T-helper 17 cell (primary cell): ENCODE measurements at regions not wholly inside any gene's neighbourhood (a gene's known extent, or its start where the extent isn't known, plus 50 kb on each side); places are given as distances from the start of the nearest gene placed in this dataset.

Source experiments
- ATAC-seq: fragments of 150-1000 bp; cut with Tn5 transposase; 2 replicates; pipeline ENCODE4 v1.10.0; 2021; ENCODE audit warnings: mild to moderate bottlenecking, moderate library complexity
- DNase-seq, 3 donors: peaks; one replicate each; pipeline versions ENCODE4 v3.0.0 to v3.0.0-alpha.2; 2020 to 2021
- H3K9me3 ChIP-seq: one replicate; pipeline ENCODE4 v1.7.0; 2013; ENCODE audit warnings: low read length, mild to moderate bottlenecking; ENCODE audit not compliant: control insufficient read depth, poor library complexity, severe bottlenecking
- H3K27ac Mint-ChIP-seq: one replicate; pipeline ENCODE4 v1.8.0; 2022; ENCODE audit warnings: mild to moderate bottlenecking, moderate library complexity, mixed read lengths
- H3K27me3 Mint-ChIP-seq: one replicate; pipeline ENCODE4 v1.8.0; 2022; ENCODE audit warnings: mixed read lengths
- H3K36me3 Mint-ChIP-seq: one replicate; pipeline ENCODE4 v1.8.0; 2022; ENCODE audit warnings: low read depth, mixed read lengths
- H3K4me1 Mint-ChIP-seq: one replicate; pipeline ENCODE4 v1.8.0; 2022; ENCODE audit warnings: mild to moderate bottlenecking, mixed read lengths
- H3K4me3 Mint-ChIP-seq: one replicate; pipeline ENCODE4 v1.8.0; 2022; ENCODE audit warnings: mild to moderate bottlenecking, moderate library complexity, mixed read lengths

DNA sequence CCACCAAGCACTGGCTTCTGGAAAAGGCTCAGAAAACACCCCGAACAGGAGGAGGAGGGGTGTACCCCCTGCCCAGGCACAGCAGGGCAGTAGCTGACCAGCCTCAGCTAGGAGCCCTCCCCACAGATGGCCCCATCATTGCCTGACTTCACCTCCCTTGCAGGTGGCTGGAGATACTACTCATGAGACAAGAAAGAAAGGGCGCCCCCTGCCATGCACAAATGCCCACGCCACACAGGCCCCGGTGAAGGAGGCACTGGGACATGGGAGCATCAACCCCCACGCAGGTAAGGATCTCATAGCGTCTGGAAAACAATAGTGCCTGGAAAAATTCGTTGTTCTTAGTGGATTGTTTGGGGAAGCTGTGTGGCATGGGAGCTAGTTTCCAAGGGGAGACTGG lies 240.6 kb downstream of the TFCP2L1 start:
- Mint-ChIP-seq H3K27me3 (no peaks in the 10 kb centered on the region), H3K27ac (no peak overlapping the region)

DNA sequence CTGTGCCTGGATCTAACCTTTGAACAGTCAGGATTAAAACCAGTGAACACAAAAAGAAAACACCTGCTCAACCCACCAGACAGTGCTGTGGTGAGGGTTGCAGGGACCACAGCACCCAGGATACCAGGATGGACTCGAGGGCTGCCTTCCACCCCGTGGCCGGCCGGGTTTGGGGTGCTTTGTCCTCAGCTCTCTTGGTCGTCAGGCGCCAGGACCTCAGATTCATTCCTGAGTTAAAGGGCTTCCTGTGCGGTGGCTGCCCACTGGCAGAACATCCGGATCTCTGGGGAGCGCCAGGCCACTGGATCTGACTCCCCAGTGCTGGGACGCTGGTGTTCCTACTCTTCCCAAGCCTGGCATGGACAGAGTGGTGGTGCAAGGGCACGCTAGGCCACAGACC lies 239.8 kb downstream of the TFCP2L1 start:
- no peaks in the 10 kb centered on the region for H3K4me1 Mint-ChIP-seq
- ATAC-seq (no peak), DNase-seq (no peak)
- no peaks in the 10 kb centered on the region for H3K36me3 Mint-ChIP-seq
- H3K27me3 Mint-ChIP-seq = peaks cover under 1% of the 10 kb centered on the region
- no peak overlapping the region for H3K4me3 Mint-ChIP-seq
- no peaks in the 10 kb centered on the region for H3K9me3 ChIP-seq
- no peak overlapping the region for H3K27ac Mint-ChIP-seq

More for the DNA sequence above, 240.6 kb downstream of the TFCP2L1 start:
- ATAC-seq (no peak), DNase-seq (no peak)
- no peaks in the 10 kb centered on the region for H3K36me3 Mint-ChIP-seq
- no peaks in the 10 kb centered on the region for H3K9me3 ChIP-seq
- H3K4me1 Mint-ChIP-seq = no peaks in the 10 kb centered on the region
- H3K4me3 Mint-ChIP-seq = no peak overlapping the region

DNA sequence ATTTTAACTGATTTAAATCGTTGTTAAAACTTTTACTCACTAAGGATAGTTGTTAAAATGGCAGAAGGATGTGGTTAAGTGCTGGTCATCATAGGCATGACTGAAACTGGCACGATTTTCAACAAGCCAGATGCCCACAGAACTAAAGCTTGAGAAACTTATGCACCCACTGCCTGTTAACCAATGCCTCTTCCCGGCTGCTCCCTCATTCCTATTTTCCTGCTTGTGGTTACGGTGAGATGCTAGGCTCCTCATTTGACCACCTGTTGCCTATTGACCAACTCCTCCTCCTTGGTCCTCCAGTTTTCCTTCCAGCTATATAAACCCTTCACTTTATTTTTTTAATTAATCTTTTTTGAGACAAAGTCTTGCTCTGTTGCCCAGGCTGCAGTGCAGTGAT lies 238.7 kb downstream of the TFCP2L1 start:
- no peak overlapping the region for H3K4me3 Mint-ChIP-seq
- no peak for ATAC-seq
- no peaks in the 10 kb centered on the region for H3K9me3 ChIP-seq
- no peak overlapping the region for H3K27ac Mint-ChIP-seq
- no peaks in the 10 kb centered on the region for H3K36me3 Mint-ChIP-seq
- DNase-seq = no peak
- H3K4me1 Mint-ChIP-seq = no peaks in the 10 kb centered on the region
- H3K27me3 Mint-ChIP-seq = peaks cover 5% of the 10 kb centered on the region

DNA sequence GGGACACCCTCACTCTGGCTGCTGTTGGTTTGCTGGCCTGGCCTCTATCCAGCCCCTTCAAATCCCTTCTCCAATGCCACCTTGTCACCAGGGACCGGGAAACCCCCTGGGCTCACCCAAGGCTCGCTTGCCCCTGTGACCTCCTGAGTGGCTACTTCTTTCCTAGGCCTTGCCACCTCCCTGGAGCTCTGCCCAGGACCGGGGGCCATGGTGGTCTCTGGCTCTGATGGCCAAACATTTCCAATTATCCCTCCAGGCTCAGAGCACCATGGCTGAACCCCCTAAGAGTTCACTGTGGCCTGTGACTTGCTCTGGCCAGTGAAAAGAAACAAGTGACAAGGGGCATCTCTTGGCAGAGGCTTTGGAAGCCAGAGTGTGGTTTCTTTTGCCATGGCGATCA lies 237.6 kb downstream of the TFCP2L1 start:
- H3K4me3 Mint-ChIP-seq = no peak overlapping the region
- H3K9me3 ChIP-seq = no peaks in the 10 kb centered on the region
- H3K36me3 Mint-ChIP-seq = no peaks in the 10 kb centered on the region
- H3K4me1 Mint-ChIP-seq = no peaks in the 10 kb centered on the region
- peaks cover 5% of the 10 kb centered on the region for H3K27me3 Mint-ChIP-seq
- ATAC-seq (no peak), DNase-seq (no peak)
- no peak overlapping the region for H3K27ac Mint-ChIP-seq

DNA sequence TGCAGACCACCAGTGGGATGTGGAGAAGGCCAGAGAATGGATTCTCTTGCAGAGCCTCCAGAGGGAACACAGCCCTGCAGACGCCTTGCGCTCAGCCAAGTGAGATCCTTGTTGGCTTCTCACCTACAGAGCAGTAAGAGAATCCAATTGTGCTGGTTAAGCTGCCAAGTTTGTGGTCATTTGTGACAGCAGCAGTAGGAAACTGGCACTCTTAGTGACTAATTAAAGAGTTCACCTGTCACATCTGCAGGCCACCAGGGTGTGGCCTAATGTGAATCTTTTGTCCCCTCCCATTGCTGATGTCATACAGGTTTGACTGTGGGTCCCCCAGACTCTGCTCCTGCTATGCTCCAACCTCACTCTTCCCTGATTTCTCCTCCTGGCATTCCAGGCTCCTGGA lies 235.9 kb downstream of the TFCP2L1 start:
- H3K36me3 Mint-ChIP-seq = no peaks in the 10 kb centered on the region

DNA sequence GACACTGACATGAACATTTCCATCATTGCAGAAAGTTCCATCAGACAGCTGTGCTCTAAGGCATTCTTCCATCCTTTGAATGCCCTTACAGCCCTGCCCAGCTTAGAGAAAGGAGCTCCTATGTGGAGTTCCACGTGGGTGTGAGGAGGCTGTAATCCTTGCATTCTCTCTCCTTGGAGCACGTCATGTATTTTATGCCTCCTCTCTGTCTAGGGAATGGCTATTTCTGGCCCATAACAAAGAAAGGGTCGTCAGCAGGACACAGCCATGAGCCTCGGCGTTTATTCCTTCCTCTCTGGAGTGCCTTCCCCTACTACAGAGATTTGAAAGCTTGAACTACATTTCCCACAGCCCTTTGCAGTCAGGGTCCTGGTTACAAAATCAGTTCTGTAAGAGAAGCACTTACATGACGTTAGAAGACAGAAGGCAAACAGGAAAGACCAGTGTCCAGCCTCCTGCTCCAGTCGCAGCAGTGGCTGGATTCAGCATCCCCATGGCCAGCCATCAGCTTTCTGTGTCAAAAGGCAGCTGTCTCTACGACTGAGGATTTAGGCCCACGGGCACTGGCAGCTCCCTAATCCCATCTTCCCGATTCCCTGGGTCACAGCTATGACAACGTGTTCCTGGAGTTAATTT lies 234.9 kb downstream of the TFCP2L1 start:
- H3K27me3 Mint-ChIP-seq = peaks cover 5% of the 10 kb centered on the region
- H3K4me3 Mint-ChIP-seq = no peak overlapping the region
- no peaks in the 10 kb centered on the region for H3K36me3 Mint-ChIP-seq
- DNase-seq (no peak), ATAC-seq (no peak)
- H3K9me3 ChIP-seq = no peaks in the 10 kb centered on the region
- H3K27ac Mint-ChIP-seq = no peak overlapping the region
- H3K4me1 Mint-ChIP-seq = no peaks in the 10 kb centered on the region

More for the DNA sequence above, 235.9 kb downstream of the TFCP2L1 start:
- H3K9me3 ChIP-seq = no peaks in the 10 kb centered on the region
- Mint-ChIP-seq H3K4me3 (no peak overlapping the region), H3K27ac (no peak overlapping the region), H3K4me1 (no peaks in the 10 kb centered on the region), H3K27me3 (peaks cover 5% of the 10 kb centered on the region)
- ATAC-seq (no peak), DNase-seq (no peak)

DNA sequence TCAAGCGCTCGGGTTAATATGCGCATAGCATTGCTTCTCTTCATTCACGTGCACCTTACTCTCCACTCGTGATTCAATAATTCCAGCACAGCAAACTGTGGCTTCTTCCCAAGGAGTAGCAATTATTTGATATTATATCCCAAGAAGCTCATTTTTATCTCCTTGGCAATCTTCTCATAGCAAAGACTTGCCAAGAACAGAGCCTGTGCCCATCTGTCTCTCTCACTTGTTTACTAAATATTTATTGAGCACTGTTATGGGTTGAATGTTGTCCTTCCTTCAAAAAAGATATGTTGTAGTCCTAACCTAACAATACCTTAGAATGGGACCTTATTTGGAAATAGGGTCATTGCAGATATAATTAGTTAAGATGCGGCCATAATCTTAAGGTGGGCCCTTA lies 233.7 kb downstream of the TFCP2L1 start:
- ATAC-seq (no peak), DNase-seq (no peak)
- Mint-ChIP-seq H3K4me3 (no peak overlapping the region), H3K27me3 (peaks cover 5% of the 10 kb centered on the region), H3K36me3 (no peaks in the 10 kb centered on the region), H3K27ac (no peak overlapping the region), H3K4me1 (no peaks in the 10 kb centered on the region)
- no peaks in the 10 kb centered on the region for H3K9me3 ChIP-seq

DNA sequence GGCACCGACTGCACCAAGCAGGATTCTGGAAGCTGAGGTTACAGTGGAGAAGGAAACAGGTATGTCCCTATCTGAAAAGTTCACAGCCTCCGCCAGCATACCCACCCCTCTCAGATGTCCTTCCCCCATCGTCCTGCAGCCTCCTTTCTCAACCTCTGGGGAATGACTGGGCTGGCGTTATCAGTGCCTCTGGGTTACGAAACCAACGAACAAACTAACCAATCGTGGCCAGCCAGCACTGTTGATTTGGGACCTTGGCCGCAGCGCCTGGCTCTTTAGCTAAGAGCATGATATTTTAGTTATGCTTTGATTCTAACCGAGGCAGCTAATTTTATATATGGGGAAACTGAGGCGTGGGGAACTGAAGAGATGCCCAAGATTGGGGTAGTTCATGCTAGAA lies 233.0 kb downstream of the TFCP2L1 start:
- Mint-ChIP-seq H3K4me1 (no peaks in the 10 kb centered on the region), H3K4me3 (no peak overlapping the region), H3K27ac (no peak overlapping the region), H3K27me3 (peaks cover 5% of the 10 kb centered on the region), H3K36me3 (no peaks in the 10 kb centered on the region)
- ATAC-seq (no peak), DNase-seq (no peak)
- no peaks in the 10 kb centered on the region for H3K9me3 ChIP-seq

DNA sequence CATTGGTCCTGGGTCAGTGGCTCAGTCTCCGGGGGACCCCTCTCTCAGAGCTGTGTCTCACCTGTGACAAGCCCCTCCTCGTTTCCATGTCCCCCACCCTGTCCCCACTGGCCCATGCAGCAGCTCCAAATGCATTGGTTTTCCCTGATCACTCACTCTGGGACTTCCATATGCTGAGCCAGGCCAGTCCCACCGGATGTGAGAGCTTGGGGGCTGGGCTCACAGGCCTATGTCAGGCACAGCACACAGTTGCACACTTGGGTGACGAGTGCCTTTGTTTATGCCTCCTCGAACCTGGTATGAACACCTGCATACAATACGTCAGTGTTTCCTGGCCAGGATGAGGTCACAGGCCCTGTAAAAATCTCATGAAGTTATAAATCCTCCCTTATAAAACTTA lies 232.5 kb downstream of the TFCP2L1 start:
- H3K9me3 ChIP-seq = no peaks in the 10 kb centered on the region
- H3K36me3 Mint-ChIP-seq = no peaks in the 10 kb centered on the region
- H3K27me3 Mint-ChIP-seq = peaks cover 10% of the 10 kb centered on the region
- no peak for DNase-seq
- ATAC-seq = no peak
- H3K4me3 Mint-ChIP-seq = no peak overlapping the region
- no peaks in the 10 kb centered on the region for H3K4me1 Mint-ChIP-seq
- H3K27ac Mint-ChIP-seq = no peak overlapping the region

DNA sequence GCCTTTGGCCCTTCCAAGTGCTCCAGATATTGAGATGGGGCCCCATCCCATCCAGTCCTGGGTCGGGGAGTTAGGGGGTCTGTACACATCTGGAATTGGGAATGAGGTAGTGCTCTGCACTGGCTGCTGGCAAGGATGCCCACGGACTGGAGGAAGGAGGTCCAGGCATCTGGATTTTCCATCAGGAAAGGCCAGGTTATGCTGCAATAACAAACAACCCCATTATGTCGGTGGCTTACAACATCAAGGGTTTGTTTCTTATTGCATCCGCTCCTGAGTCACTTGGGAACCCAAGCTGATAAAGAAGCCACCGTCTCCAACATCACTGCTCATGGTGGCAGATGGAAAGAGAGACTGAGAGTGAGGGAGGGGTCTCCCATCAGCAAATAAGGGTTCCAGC lies 229.9 kb downstream of the TFCP2L1 start:
- H3K27ac Mint-ChIP-seq = no peak overlapping the region
- no peaks in the 10 kb centered on the region for H3K9me3 ChIP-seq
- no peak overlapping the region for H3K4me3 Mint-ChIP-seq
- no peaks in the 10 kb centered on the region for H3K4me1 Mint-ChIP-seq
- peaks cover 19% of the 10 kb centered on the region for H3K27me3 Mint-ChIP-seq
- ATAC-seq = no peak
- no peak for DNase-seq
- no peaks in the 10 kb centered on the region for H3K36me3 Mint-ChIP-seq

DNA sequence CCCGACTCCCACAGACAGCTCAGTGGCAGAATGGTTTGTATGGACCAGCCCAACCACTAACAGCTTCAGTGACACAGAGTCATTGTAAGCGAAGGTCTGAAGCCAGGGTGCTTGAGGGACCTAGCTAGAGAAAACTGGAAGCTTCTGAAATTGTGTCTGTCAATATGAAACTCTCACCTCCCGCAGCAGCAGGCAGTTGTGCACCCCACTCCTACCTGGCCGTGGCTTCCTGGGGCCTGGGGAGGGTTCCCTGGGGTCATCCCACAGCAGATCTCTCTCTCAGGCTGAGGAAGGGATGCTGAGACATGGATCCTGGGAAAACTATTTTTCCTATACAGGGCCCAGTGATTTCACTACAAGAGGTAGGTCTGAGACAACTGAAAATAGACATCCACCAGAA lies 229.5 kb downstream of the TFCP2L1 start:
- Mint-ChIP-seq H3K36me3 (no peaks in the 10 kb centered on the region), H3K4me3 (no peak overlapping the region), H3K27me3 (peaks cover 16% of the 10 kb centered on the region), H3K4me1 (no peaks in the 10 kb centered on the region), H3K27ac (no peak overlapping the region)
- DNase-seq (no peak), ATAC-seq (no peak)
- no peaks in the 10 kb centered on the region for H3K9me3 ChIP-seq

DNA sequence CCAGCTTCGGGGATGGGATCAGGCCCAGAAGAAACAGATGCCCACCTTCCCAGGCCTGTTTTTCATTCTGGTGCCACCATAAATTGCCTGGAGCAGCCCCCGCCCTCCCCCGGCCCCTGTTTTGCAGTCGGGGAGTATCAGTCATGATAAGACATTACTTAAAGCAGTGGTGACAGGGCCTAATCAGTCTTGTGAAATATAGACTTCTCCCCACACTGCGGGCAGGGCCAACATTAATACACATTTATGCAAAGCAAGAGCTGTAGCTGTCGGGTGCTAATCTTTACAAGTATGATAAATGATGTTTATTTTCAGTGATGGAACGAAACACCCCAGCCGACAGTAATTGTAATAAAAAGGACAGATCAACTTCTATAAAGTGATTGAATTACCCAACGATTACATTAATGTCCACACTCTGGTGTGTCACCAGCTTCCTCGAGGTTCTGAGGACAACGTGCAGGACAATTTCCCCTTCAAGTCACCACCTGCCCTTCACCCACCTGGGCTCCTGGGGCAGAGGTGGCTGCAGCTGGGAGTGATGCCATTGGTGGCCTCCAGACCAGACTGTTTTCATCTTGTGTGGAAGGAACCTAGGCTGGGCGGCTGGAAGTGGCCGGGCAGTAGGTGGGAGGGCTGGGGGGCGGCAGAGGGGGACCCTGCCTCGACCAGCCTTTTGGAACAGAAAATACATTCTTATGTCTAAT lies 226.0 kb downstream of the TFCP2L1 start:
- Mint-ChIP-seq H3K4me3 (no peak overlapping the region), H3K27me3 (peaks cover 32% of the 10 kb centered on the region), H3K36me3 (no peaks in the 10 kb centered on the region), H3K27ac (no peak overlapping the region), H3K4me1 (no peaks in the 10 kb centered on the region)
- no peak for ATAC-seq
- H3K9me3 ChIP-seq = no peaks in the 10 kb centered on the region
- no peak for DNase-seq

DNA sequence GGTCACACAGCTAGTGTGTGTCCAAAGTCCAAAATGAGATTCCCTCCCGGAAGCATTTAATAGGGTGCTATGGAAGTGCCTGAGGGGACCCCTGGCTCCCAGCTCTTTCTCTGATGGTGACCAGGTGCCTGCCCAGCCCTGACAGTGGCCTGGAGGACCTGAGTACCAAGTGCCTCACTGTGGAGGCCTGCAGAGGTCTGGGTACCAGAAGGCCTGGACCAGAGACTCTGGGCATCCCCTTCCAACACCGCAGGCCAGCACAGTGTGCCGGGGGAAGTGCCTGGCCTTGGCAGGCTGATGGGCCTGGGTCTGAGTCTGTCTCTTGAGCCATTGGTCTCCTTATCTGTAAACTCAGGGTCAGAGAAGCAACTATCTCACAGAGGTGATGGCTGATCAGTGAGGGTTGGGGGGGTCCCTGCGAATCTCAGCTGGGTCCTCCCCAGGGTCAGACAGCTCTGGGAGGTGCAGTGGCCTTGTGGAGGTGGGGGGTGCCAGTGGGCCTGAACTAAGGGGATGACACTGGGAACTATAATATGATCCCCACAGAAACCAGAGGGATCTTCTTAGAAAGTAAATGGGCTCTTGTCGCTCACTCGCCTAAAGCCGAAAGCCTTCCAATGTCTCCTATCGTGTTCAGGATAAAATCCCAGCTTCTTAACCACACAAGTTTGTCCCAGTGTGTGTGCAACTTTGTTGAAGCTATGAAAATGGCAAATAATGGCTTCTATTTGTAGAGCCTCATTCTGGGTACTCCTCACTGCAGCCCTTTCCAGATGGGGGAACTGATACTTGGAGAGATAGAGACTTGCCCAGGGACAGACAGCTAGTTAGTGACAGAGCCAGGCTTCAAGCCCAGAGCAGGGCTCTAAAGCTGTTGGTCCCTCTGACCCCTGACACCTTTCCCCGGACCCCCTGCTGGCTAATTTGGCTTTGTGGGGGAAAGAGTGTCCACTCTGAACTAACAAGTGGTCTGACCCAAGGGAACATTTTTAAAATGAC lies 225.1 kb downstream of the TFCP2L1 start:
- no peak overlapping the region for H3K27ac Mint-ChIP-seq

More for the DNA sequence above, 225.1 kb downstream of the TFCP2L1 start:
- Mint-ChIP-seq H3K27me3 (peaks cover 33% of the 10 kb centered on the region), H3K36me3 (no peaks in the 10 kb centered on the region), H3K4me1 (no peaks in the 10 kb centered on the region), H3K4me3 (no peak overlapping the region)
- no peak for DNase-seq
- no peak for ATAC-seq
- H3K9me3 ChIP-seq = no peaks in the 10 kb centered on the region
